ENCODE measurements at regions not wholly inside any gene's neighbourhood (a gene's known extent, or its start where the extent isn't known, plus 50 kb on each side); places are given as distances from the start of the nearest gene placed in this dataset.

GRCh38 chr6:14280766-14281293 lies 163.3 kb downstream of the CD83 start:
- H3K36me3 ChIP-seq, result no peaks in the 10 kb centered on the region
- H3K27me3 ChIP-seq, result no peaks in the 10 kb centered on the region
- no peak overlapping the region for H3K27ac ChIP-seq
- intact Hi-C loops (cut with DNase I; ENCODE audit: low total_unique reads), result no loop called here
- peaks cover 0 to 16% (median 1%) of the 10 kb centered on the region in 4 donors for H3K4me1 ChIP-seq
- WGBS, 5 donors, result 94 to 97% (median 97%) methylated on average over 15 to 17 of the region's 17 CpGs
- H3K4me3 ChIP-seq, result no peak overlapping the region
- no peak for TF ChIP-seq POLR2A (IDR thresholded peaks at IDR 0.05)
- TF ChIP-seq POLR2AphosphoS5 (IDR thresholded peaks at IDR 0.05), result no peak
- no peak for TF ChIP-seq CTCF (IDR thresholded peaks at IDR 0.05)
- no peak for TF ChIP-seq EP300 (IDR thresholded peaks at IDR 0.05)
- DNase-seq, result no peak
- peaks cover 0 to 4% (median 2%) of the 10 kb centered on the region in 4 donors for H3K9me3 ChIP-seq

DNA sequence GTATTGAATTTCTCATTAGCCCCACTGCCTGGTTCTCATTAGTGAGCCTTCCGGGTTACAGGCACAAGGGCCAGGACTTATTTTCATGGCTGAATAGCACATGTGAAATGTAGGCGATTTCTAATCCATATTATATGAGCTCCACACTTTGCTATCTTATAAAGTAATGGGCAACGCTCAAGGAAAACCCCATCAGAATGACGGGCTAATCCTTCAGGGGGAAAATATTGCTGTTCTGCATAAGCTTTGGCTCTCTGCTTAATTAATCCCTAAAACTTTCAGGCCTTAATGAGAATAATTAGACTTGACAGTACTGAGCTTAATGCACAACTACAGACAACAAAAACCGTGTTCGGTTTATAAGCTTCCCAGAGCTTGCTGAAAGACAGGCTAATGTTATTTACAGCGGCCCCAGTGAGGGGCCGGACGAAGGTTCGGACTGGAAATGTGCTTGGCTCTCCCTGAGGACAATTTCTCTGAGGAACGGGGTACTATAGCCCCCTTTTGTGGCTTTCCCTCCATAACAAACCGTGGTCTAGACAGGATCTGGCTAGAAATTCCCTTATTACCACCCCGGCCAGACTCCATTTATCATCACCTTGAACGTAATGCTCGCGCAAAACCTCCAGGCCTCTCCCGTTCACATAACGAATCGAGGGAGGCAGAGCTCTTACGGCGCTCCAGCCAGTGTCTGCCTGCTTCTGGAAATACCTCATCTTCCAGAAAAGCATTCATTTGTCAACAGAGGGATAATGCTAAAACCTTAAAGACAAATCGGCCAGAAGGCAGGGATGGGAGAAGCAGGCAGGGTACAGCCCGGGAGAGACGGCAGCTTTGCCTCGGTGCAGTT lies 164.5 kb downstream of the CD83 start:
- no peak overlapping the region for H3K27ac ChIP-seq
- whole genome bisulfite sequencing, 5 donors, result 85 to 94% (median 90%) methylated on average over 25 of the region's 25 CpGs
- DNase-seq, result peak in 1 of 2 donors; percentile 43
- H3K27me3 ChIP-seq, result no peaks in the 10 kb centered on the region
- H3K36me3 ChIP-seq, result no peaks in the 10 kb centered on the region
- peaks cover 0 to 4% (median 2%) of the 10 kb centered on the region in 4 donors for H3K9me3 ChIP-seq
- intact Hi-C loops (cut with DNase I; ENCODE audit: low total_unique reads), result no loop called here
- TF ChIP-seq POLR2A (IDR thresholded peaks at IDR 0.05), result no peak
- no peak for TF ChIP-seq EP300 (IDR thresholded peaks at IDR 0.05)
- TF ChIP-seq CTCF (IDR thresholded peaks at IDR 0.05), result no peak
- no peak for TF ChIP-seq POLR2AphosphoS5 (IDR thresholded peaks at IDR 0.05)
- peaks cover 0 to 6% (median 2%) of the 10 kb centered on the region in 4 donors for H3K4me1 ChIP-seq
- H3K4me3 ChIP-seq, result no peak overlapping the region

DNA sequence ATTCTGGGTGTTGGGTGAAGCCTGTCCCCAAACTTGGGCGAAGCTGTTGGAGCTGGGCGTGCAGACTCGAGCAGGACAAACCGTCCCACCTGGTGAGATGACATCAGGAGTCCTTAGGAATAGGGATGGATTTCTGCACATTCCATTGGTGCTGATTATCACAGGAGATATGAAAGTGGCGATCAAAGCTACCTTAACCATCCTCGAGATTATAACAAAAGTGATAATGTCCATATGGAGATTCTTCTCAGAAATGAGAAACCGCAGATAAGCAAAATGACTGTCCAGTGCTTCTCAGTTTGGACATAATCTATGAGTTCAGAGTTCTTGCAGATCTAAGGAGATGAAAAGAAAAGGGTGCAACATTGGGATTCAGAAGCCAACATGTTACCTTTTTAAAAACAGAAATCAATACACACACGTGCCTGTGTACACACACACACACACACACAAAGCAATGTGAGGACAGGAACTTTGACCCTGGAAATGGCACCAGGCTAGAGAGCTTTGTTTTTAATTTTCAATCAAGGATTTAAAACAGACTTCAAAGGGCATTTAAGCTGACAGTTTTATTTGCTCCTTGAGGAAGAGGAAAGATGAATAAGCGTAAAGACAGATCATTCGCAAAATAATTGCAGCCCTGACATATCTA lies 165.4 kb downstream of the CD83 start:
- no peak overlapping the region for H3K4me3 ChIP-seq
- intact Hi-C loops (cut with DNase I; ENCODE audit: low total_unique reads), result no loop called here
- no peaks in the 10 kb centered on the region for H3K36me3 ChIP-seq
- H3K27ac ChIP-seq, result no peak overlapping the region
- no peaks in the 10 kb centered on the region for H3K27me3 ChIP-seq
- TF ChIP-seq POLR2AphosphoS5 (IDR thresholded peaks at IDR 0.05) (no peak), POLR2A (IDR thresholded peaks at IDR 0.05) (no peak), CTCF (IDR thresholded peaks at IDR 0.05) (no peak), EP300 (IDR thresholded peaks at IDR 0.05) (no peak)
- H3K9me3 ChIP-seq, result peaks cover 0 to 4% (median 2%) of the 10 kb centered on the region in 4 donors
- 79 to 85% (median 81%) methylated on average over 10 of the region's 10 CpGs for WGBS, 5 donors
- no peak for DNase-seq
- H3K4me1 ChIP-seq, result peaks cover 0 to 4% (median 0%) of the 10 kb centered on the region in 4 donors

DNA sequence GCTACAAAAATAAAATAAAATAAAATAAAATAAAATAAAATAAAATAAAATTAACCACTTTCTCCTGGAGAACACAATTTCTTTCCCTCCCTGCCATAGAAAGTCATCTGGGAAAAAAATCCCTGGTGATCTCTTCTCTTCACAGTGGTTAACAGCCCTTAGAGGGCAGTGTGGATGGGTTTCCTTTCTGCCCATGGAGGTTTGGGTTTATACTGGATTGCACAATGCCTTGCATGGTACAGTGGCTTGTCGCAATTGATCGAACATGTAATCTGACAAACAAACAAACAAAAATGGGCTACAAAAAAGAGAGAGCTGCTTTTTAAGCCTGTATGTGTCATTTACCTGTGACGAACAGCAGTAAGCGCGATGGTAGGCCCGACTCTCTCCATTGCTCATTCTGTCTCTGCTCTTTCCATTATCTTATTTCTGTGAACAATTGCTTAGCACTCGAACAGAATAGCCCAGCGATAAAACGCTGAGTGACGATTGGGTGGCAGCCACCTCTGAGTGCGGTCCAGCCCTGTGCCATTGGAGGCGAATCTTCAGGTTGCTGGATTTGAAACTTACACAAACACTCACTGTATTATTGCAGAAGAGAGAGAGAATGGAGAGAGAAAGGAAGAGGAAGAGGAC lies 166.1 kb downstream of the CD83 start:
- Histone ChIP-seq H3K9me3 (peaks cover 0 to 4% (median 2%) of the 10 kb centered on the region in 4 donors), H3K4me3 (no peak overlapping the region), H3K27ac (no peak overlapping the region), H3K4me1 (peaks cover 0 to 4% (median 0%) of the 10 kb centered on the region in 4 donors), H3K27me3 (no peaks in the 10 kb centered on the region), H3K36me3 (no peaks in the 10 kb centered on the region)
- TF ChIP-seq CTCF (IDR thresholded peaks at IDR 0.05) (no peak), EP300 (IDR thresholded peaks at IDR 0.05) (no peak), POLR2AphosphoS5 (IDR thresholded peaks at IDR 0.05) (no peak), POLR2A (IDR thresholded peaks at IDR 0.05) (no peak)
- intact Hi-C loops (cut with DNase I; ENCODE audit: low total_unique reads), result no loop called here
- DNase-seq, result no peak
- WGBS, 5 donors, result 84 to 92% (median 89%) methylated on average over 12 of the region's 12 CpGs
